H1 (cell line): ENCODE measurements at regions not wholly inside any gene's neighbourhood (a gene's known extent, or its start where the extent isn't known, plus 50 kb on each side); places are given as distances from the start of the nearest gene placed in this dataset.

Experiments
- CTCF ChIA-PET: fragments of 300-600 bp; sonication (Branson Sonifier 250); formaldehyde crosslinking; loops from one replicate; lab custom pipeline; 2021; ENCODE audit not compliant: partially characterized antibody; lab: Charles Lee
- POLR2A ChIA-PET: fragments of 300-600 bp; sonication (Branson Sonifier 250); formaldehyde crosslinking; loops from one replicate; lab custom pipeline; 2021; ENCODE audit warnings: inconsistent platforms; ENCODE audit not compliant: partially characterized antibody; lab: Charles Lee
- DNase-seq, 2 experiments: peaks; one replicate each; pipeline versions ENCODE4 v3.0.0 to v3.0.0-alpha.2; 2010 to 2022; ENCODE audit warnings: low spot score in 2 of 2, low read depth in 1 of 2, mixed read lengths in 1 of 2
- FAIRE-seq: peaks from 2 replicates; lab custom pipeline; 2011; peaks lifted over from hg19 to GRCh38; lab: Jason Lieb, UNC
- H2AFZ ChIP-seq: 2 replicates; pipeline ENCODE4 v1.8.1; 2012; ENCODE audit warnings: low read length, inconsistent platforms
- H2AK5ac ChIP-seq: 2 replicates; pipeline ENCODE4 v1.6.1; 2013; ENCODE audit warnings: low read depth, low read length
- H2BK120ac ChIP-seq: replicated peaks from 2 replicates; pipeline ENCODE3; 2013; ENCODE audit warnings: low read depth, low read length, inconsistent platforms
- H2BK12ac ChIP-seq: 2 replicates; pipeline ENCODE4 v1.6.1; 2013; ENCODE audit warnings: low read depth, low read length
- H2BK15ac ChIP-seq: 2 replicates; pipeline ENCODE4 v1.6.1; 2013; ENCODE audit warnings: low read length
- H2BK20ac ChIP-seq: 2 replicates; pipeline ENCODE4 v1.6.1; 2013; ENCODE audit warnings: low read length
- H2BK5ac ChIP-seq: 2 replicates; pipeline ENCODE4 v1.6.1; 2013; ENCODE audit warnings: low read depth, low read length
- H3K14ac ChIP-seq: 2 replicates; pipeline ENCODE4 v1.6.1; 2013; ENCODE audit warnings: inconsistent platforms; ENCODE audit not compliant: insufficient read length
- H3K18ac ChIP-seq: 2 replicates; pipeline ENCODE4 v1.6.1; 2013; ENCODE audit warnings: low read length; ENCODE audit errors: extremely low read depth
- H3K23ac ChIP-seq: 2 replicates; pipeline ENCODE4 v1.6.1; 2013; ENCODE audit warnings: inconsistent platforms; ENCODE audit not compliant: insufficient read length
- H3K23me2 ChIP-seq: 2 replicates; pipeline ENCODE4 v1.6.1; 2013; ENCODE audit warnings: low read depth, low read length
- H3K27ac ChIP-seq: 2 replicates; pipeline ENCODE4 v1.6.1; 2011; ENCODE audit warnings: low read depth, low read length, inconsistent platforms
- H3K27me3 ChIP-seq, 4 experiments: replicated peaks in 1 of 4; 1 replicate in 1 of 4; 2 replicates in 3 of 4; pipeline versions ENCODE4 v1.6.1 to v1.8.1; 2011 to 2013; ENCODE audit warnings: low read length in 3 of 4, mild to moderate bottlenecking in 3 of 4, inconsistent platforms in 2 of 4, mixed read lengths in 2 of 4, moderate library complexity in 1 of 4; ENCODE audit not compliant: control insufficient read depth in 3 of 4, insufficient read depth in 3 of 4; ENCODE audit errors: extremely low read depth in 1 of 4
- H3K36me3 ChIP-seq, 4 experiments: 2 replicates each; pipeline versions ENCODE4 v1.6.1 to v1.8.1; 2011 to 2013; ENCODE audit warnings: mild to moderate bottlenecking in 4 of 4, low read length in 3 of 4, moderate library complexity in 2 of 4, control low read depth in 1 of 4, inconsistent platforms in 1 of 4; ENCODE audit not compliant: insufficient read depth in 4 of 4, control insufficient read depth in 2 of 4
- H3K4ac ChIP-seq: replicated peaks from 2 replicates; pipeline ENCODE3; 2013; ENCODE audit warnings: low read length, low read depth, mixed read lengths, inconsistent platforms; ENCODE audit not compliant: insufficient read length
- H3K4me1 ChIP-seq, 4 experiments: replicated peaks in 1 of 4; 1 replicate in 1 of 4; 2 replicates in 3 of 4; pipeline versions ENCODE4 v1.6.1 to v1.8.1; 2011 to 2013; ENCODE audit warnings: low read length in 3 of 4, inconsistent platforms in 2 of 4, mixed read lengths in 1 of 4; ENCODE audit not compliant: insufficient read depth in 4 of 4, control insufficient read depth in 3 of 4
- H3K4me2 ChIP-seq, 2 experiments: 2 replicates each; pipeline versions ENCODE4 v1.6.1 to v1.8.1; 2011 to 2013; ENCODE audit warnings: low read depth in 2 of 2, low read length in 2 of 2, control low read depth in 1 of 2, inconsistent platforms in 1 of 2, mild to moderate bottlenecking in 1 of 2; ENCODE audit not compliant: insufficient read depth in 1 of 2
- H3K4me3 ChIP-seq, 4 experiments: fragments of 200-600, 300-600 bp in 1 of 4; sonication (generic), shearing (Covaris generic), sonication (Bioruptor Twin) in 1 of 4; 2 replicates each; pipeline versions ENCODE4 v1.5.1 to v1.8.1; 2011 to 2016; ENCODE audit warnings: low read length in 4 of 4, low read depth in 3 of 4, control low read depth in 2 of 4, inconsistent platforms in 2 of 4, mild to moderate bottlenecking in 2 of 4, mixed read lengths in 1 of 4, moderate library complexity in 1 of 4; ENCODE audit not compliant: insufficient read depth in 2 of 4; ENCODE audit errors: extremely low read depth in 1 of 4
- H3K56ac ChIP-seq: replicated peaks from 2 replicates; pipeline ENCODE3; 2013; ENCODE audit warnings: low read depth, mild to moderate bottlenecking, mixed read lengths, low read length, inconsistent platforms; ENCODE audit not compliant: insufficient read length
- H3K79me1 ChIP-seq: 2 replicates; pipeline ENCODE4 v1.6.1; 2013; ENCODE audit warnings: low read depth, low read length, control low read depth
- H3K79me2 ChIP-seq, 2 experiments: 2 replicates each; pipeline versions ENCODE4 v1.6.1 to v1.8.1; 2012 to 2013; ENCODE audit warnings: low read length in 2 of 2, mild to moderate bottlenecking in 2 of 2, inconsistent platforms in 1 of 2; ENCODE audit not compliant: insufficient read depth in 2 of 2, control insufficient read depth in 1 of 2
- H3K9ac ChIP-seq, 4 experiments: replicated peaks in 1 of 4; 1 replicate in 1 of 4; 2 replicates in 3 of 4; pipeline versions ENCODE4 v1.6.1 to v1.8.1; 2011 to 2013; ENCODE audit warnings: low read depth in 3 of 4, low read length in 3 of 4, control low read depth in 2 of 4, mild to moderate bottlenecking in 2 of 4, moderate library complexity in 2 of 4, inconsistent platforms in 1 of 4; ENCODE audit errors: extremely low read depth in 1 of 4
- H3K9me3 ChIP-seq, 2 experiments: 2 replicates each; pipeline versions ENCODE4 v1.6.1 to v1.8.1; 2012 to 2013; ENCODE audit warnings: mild to moderate bottlenecking in 2 of 2, moderate library complexity in 2 of 2, control low read depth in 1 of 2, inconsistent platforms in 1 of 2, low read depth in 1 of 2, low read length in 1 of 2, mixed read lengths in 1 of 2; ENCODE audit not compliant: insufficient read depth in 2 of 2
- H4K20me1 ChIP-seq, 2 experiments: replicated peaks in 1 of 2; 2 replicates each; pipeline versions ENCODE3 to v1.8.1; 2011 to 2013; ENCODE audit warnings: inconsistent platforms in 2 of 2, low read length in 2 of 2, mild to moderate bottlenecking in 1 of 2; ENCODE audit not compliant: insufficient read depth in 2 of 2, control insufficient read depth in 1 of 2
- H4K5ac ChIP-seq: 2 replicates; pipeline ENCODE4 v1.6.1; 2013; ENCODE audit warnings: low read length, low read depth, mixed read lengths, inconsistent platforms; ENCODE audit not compliant: insufficient read length
- H4K8ac ChIP-seq: 2 replicates; pipeline ENCODE4 v1.8.0; 2013; ENCODE audit warnings: mild to moderate bottlenecking, moderate library complexity, low read length, inconsistent platforms; ENCODE audit not compliant: insufficient read depth; ENCODE audit errors: extremely low read depth
- H4K91ac ChIP-seq: replicated peaks from 2 replicates; pipeline ENCODE3; 2013; ENCODE audit warnings: low read length, mixed read lengths, inconsistent platforms; ENCODE audit not compliant: insufficient read length
- CEBPB ChIP-seq: IDR thresholded peaks from 2 replicates; pipeline ENCODE4 v1.6.1; 2012; ENCODE audit warnings: low read depth, low read length
- HDAC6 ChIP-seq: IDR thresholded peaks from one replicate; pipeline ENCODE4 v1.7.1; 2012; ENCODE audit warnings: low read depth, mild to moderate bottlenecking, inconsistent platforms, low read length, moderate library complexity
- KDM1A ChIP-seq: fragments of 200-600, 300-600 bp; sonication (generic); IDR thresholded peaks from 2 replicates; pipeline ENCODE4 v1.7.1; 2016; ENCODE audit warnings: mild to moderate bottlenecking, low read length, borderline replicate concordance
- PHF8 ChIP-seq: fragments of 200-600 bp; sonication (generic); conservative IDR thresholded peaks from 2 replicates; pipeline ENCODE4 v1.7.1; 2012; ENCODE audit warnings: low read depth, mild to moderate bottlenecking, inconsistent platforms, low read length, moderate library complexity
- POLR2A ChIP-seq, 2 experiments: IDR thresholded peaks; 1 replicate in 1 of 2; 2 replicates in 1 of 2; pipeline ENCODE4 v1.6.1; 2011; ENCODE audit warnings: low read depth in 2 of 2, low read length in 2 of 2, mild to moderate bottlenecking in 2 of 2; ENCODE audit errors: control extremely low read depth in 1 of 2
- SIX5 ChIP-seq: IDR thresholded peaks from 2 replicates; pipeline ENCODE4 v1.6.1; 2011; ENCODE audit warnings: mild to moderate bottlenecking, low read depth, low read length
- TAF7 ChIP-seq: optimal IDR thresholded peaks from 2 replicates; pipeline ENCODE3; 2011; ENCODE audit warnings: low read depth, mild to moderate bottlenecking, inconsistent platforms, low read length, moderate library complexity, borderline replicate concordance
- ZNF274 ChIP-seq: IDR thresholded peaks from 2 replicates; pipeline ENCODE4 v1.7.0; 2012; ENCODE audit warnings: low read length, borderline replicate concordance; ENCODE audit errors: extremely low read depth
- WGBS, 2 experiments: shearing (Covaris generic) in 1 of 2; methylation state at CpG; one replicate each; pipeline versions ENCODE4 v1.1.6 to v1.1.7; 2013 to 2015; ENCODE audit warnings: low lambda C conversion rate in 2 of 2, mixed read lengths in 2 of 2, inconsistent platforms in 1 of 2, low coverage in 1 of 2, missing lambda C conversion rate in 1 of 2; ENCODE audit not compliant: insufficient replicate concordance in 2 of 2, insufficient coverage in 1 of 2, insufficient read length in 1 of 2; ENCODE audit errors: extremely low coverage in 1 of 2, missing lambda C conversion rate in 1 of 2; 5-methylcytosine and 5-hydroxymethylcytosine counted together
- TF ChIP-seq, protein P1 (sequence below): IDR thresholded peaks from 2 replicates; pipeline ENCODE4 v1.6.1; 2012; ENCODE audit warnings: inconsistent platforms

- H3K23ac ChIP-seq = no peak overlapping the region
- H2BK20ac ChIP-seq = no peak overlapping the region
- WGBS, 2 experiments = 84% methylated on average over 4 of the region's 4 CpGs; no CpG with 5 or more reads in 1 of the 2 experiments
- H3K4me3 ChIP-seq = no peak overlapping the region
- H4K91ac ChIP-seq = no peak overlapping the region
- no peak overlapping the region for H4K5ac ChIP-seq
- no peak overlapping the region for H3K14ac ChIP-seq
- H2BK15ac ChIP-seq = no peak overlapping the region
- H3K27ac ChIP-seq = no peak overlapping the region
- no peaks in the 10 kb centered on the region for H3K27me3 ChIP-seq
- H3K79me1 ChIP-seq = no peaks in the 10 kb centered on the region
- POLR2A ChIA-PET = no interaction called here
- H4K8ac ChIP-seq = no peak overlapping the region
- TF ChIP-seq CEBPB (no peak), ZNF274 (no peak), PHF8 (no peak), TAF7 (no peak), HDAC6 (no peak), KDM1A (no peak), POLR2A (IDR thresholded peaks at IDR 0.05; ENCODE audit: control extremely low read depth in 1 of 2, low read depth in 2 of 2, low read length in 2 of 2) (no peak), SIX5 (no peak)
- TF ChIP-seq, protein P1, sequence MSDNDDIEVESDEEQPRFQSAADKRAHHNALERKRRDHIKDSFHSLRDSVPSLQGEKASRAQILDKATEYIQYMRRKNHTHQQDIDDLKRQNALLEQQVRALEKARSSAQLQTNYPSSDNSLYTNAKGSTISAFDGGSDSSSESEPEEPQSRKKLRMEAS = no peak
- TF ChIP-seq, all 59 proteins: peak for 0
- Histone ChIP-seq H3K9me3 (no peaks in the 10 kb centered on the region), H2AK5ac (no peak overlapping the region), H3K4ac (no peak overlapping the region), H3K4me2 (no peak overlapping the region), H3K23me2 (no peaks in the 10 kb centered on the region), H4K20me1 (no peaks in the 10 kb centered on the region), H3K56ac (no peak overlapping the region), H3K9ac (no peak overlapping the region), H3K18ac (no peak overlapping the region), H2BK12ac (no peak overlapping the region), H3K79me2 (no peaks in the 10 kb centered on the region), H3K36me3 (no peaks in the 10 kb centered on the region), H2AFZ (no peak overlapping the region), H2BK5ac (no peak overlapping the region), H2BK120ac (no peak overlapping the region), H3K4me1 (no peaks in the 10 kb centered on the region)
- no peak for FAIRE-seq
- CTCF ChIA-PET = no interaction called here
- DNase-seq = no peak
Measured at GRCh38 chr6:73893696-73894095, 197.7 kb downstream of the CD109 start.
